GM19467 (cell line): ENCODE measurements at regions not wholly inside any gene's neighbourhood (a gene's known extent, or its start where the extent isn't known, plus 50 kb on each side); places are given as distances from the start of the nearest gene placed in this dataset.

Experiments
- ATAC-seq: cut with Tn5 transposase; IDR thresholded peaks from one replicate; pipeline ENCODE4 v1.9.1; 2021; ENCODE audit warnings: mild to moderate bottlenecking, moderate library complexity; ENCODE audit not compliant: unreplicated experiment

GRCh38 chr4:135605076-135605475 is 1403.5 kb upstream of the PABPC4L start:
- ATAC-seq = no peak

- no peak for ATAC-seq
Measured at GRCh38 chr4:135604531-135604930, 1402.9 kb upstream of the PABPC4L start.

- ATAC-seq = no peak
Measured at GRCh38 chr4:135601351-135601750, 1399.8 kb upstream of the PABPC4L start.

- no peak for ATAC-seq
Measured at GRCh38 chr4:135598151-135598550, 1396.6 kb upstream of the PABPC4L start.

GRCh38 chr4:135594521-135594920 is 1392.9 kb upstream of the PABPC4L start:
- ATAC-seq = no peak

- ATAC-seq = no peak
Measured at GRCh38 chr4:135575041-135575440, 1373.5 kb upstream of the PABPC4L start.

- no peak for ATAC-seq
Measured at GRCh38 chr4:135573251-135573650, 1371.7 kb upstream of the PABPC4L start.

GRCh38 chr4:135564090-135564489 is 1362.5 kb upstream of the PABPC4L start:
- ATAC-seq = no peak

- ATAC-seq = no peak
Measured at GRCh38 chr4:135553213-135553612, 1351.6 kb upstream of the PABPC4L start.

GRCh38 chr4:135552131-135552530 is 1350.5 kb upstream of the PABPC4L start:
- no peak for ATAC-seq

GRCh38 chr4:135548711-135549110 is 1347.1 kb upstream of the PABPC4L start:
- no peak for ATAC-seq

- no peak for ATAC-seq
Measured at GRCh38 chr4:135545616-135546317, 1344.2 kb upstream of the PABPC4L start.

GRCh38 chr4:135538698-135539097 is 1337.1 kb upstream of the PABPC4L start:
- no peak for ATAC-seq

GRCh38 chr4:135533053-135533452 is 1331.5 kb upstream of the PABPC4L start:
- ATAC-seq = no peak

- ATAC-seq = no peak
Measured at GRCh38 chr4:135532132-135532531, 1330.5 kb upstream of the PABPC4L start.

- ATAC-seq = no peak
Measured at GRCh38 chr4:135515295-135515694, 1313.7 kb upstream of the PABPC4L start.

- ATAC-seq = no peak
Measured at GRCh38 chr4:135510582-135510981, 1309.0 kb upstream of the PABPC4L start.

- no peak for ATAC-seq
Measured at GRCh38 chr4:135508006-135508714, 1306.6 kb upstream of the PABPC4L start.

GRCh38 chr4:135497563-135498152 is 1296.1 kb upstream of the PABPC4L start:
- no peak for ATAC-seq

GRCh38 chr4:135492439-135492838 is 1290.8 kb upstream of the PABPC4L start:
- no peak for ATAC-seq

GRCh38 chr4:135485371-135485770 is 1283.8 kb upstream of the PABPC4L start:
- no peak for ATAC-seq

GRCh38 chr4:135476272-135476671 is 1274.7 kb upstream of the PABPC4L start:
- no peak for ATAC-seq
